Fibroblast of the conjunctiva (primary cell): ENCODE measurements at regions not wholly inside any gene's neighbourhood (a gene's known extent, or its start where the extent isn't known, plus 50 kb on each side); places are given as distances from the start of the nearest gene placed in this dataset.
A peak's percentile ranks its signal among the peaks of the same experiment; 100 is the strongest.
"Not testable (repeated sequence)": the region's sequence is repeated elsewhere in the genome, so short reads cannot be mapped to it uniquely, and the experiment has no call there.

ENCODE experiments used
- DNase-seq: peaks from one replicate; pipeline ENCODE4 v3.0.0-alpha.2; 2010; ENCODE audit warnings: low read depth

DNA sequence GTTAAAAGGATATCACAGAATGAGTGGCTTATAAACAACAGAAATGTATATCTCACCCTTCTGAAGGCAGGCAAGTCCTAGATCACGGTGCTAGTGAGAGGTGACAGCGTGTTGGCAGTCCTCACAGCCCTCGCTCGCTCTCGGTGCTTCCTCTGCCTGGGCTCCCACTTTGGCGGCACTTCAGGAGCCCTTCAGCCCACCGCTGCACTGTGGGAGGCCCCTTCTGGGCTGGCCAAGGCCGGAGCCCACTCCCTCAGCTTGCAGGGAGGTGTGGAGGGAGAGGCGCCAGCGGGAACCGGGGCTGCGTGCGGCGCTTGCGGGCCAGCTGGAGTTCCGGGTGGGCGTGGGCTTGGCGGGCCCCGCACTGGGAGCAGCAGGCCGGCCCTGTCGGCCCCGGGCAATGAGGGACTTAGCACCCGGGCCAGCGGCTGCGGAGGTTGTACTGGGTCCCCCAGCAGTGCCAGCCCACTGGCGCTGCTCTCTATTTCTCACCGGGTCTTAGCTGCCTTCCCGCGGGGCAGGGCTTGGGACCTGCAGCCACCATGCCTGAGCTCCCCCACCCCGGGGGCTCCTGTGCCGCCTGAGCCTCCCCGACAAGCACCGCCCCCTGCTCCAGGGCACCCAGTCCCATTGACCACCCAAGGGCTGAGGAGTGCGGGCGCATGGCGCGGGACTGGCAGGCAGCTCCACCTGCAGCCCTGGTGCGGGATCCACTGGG, 778.1 kb downstream of the DIPK2A start:
- DNase-seq, result not testable (repeated sequence)

DNA sequence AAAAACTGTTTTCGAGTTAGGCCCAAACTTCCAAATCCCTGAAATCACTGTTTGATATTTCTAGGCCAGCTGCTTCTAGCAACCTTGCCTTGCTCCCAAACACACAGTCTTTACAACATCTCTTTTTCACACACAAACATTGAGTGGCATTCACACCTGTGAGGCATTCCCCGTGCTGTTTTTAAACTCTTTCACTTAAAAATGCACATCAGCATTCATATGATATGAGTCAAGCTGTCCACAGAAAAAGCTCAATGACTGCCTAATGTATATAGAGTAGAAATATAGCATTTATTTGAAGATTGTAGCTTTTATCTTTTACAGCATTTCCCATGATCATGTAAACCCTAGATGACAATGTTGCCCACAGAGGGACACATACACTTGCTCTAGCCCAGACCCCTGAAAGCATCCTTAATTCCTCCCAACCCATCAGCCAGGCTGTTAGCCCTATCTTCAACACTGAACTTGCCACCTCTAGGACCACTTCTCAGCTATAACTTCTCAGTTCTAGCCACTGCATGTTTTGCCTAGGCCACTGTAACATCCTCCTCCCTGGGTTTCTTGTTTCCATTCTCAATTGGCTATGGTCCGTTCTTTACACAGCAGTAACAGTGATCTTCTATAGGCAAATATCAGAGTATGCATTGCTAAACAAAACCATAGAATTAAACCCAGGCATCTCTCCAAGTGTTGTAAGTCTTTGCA, 782.6 kb downstream of the DIPK2A start:
- DNase-seq, result no peak

DNA sequence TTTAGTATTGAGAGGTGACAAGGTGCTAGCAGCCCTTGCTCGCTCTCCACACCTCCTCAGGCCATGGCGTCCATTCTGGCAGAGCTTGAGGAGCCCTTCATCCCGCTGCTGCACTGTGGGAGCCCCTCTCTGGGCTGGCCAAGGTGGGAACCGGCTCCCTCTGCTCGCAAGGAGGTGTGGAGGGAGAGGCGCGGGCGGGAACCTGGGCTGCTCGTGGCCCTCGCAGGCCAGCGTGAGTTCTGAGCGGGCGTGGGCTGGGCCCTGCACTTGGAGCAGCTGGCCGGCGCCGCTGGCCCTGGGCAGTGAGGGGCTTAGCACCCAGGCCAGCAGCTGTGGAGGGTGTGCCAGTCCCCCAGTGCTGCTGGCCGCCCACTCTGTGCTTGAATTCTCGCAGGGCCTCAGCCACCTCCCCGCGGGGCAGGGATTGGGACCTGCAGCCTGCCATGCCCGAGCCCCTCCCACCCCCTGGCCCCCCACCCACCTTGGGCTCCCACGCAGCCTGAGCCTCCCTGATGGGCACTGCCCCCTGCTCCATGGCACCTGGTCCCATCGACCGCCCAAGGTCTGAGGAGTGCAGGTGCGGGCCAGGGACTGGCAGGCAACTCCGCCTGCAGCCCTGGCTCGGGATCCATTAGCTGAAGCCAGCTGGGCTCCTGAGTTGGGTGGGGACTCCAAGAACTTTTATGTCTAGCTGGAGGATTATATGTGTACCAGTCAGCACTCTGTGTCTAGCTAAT, 785.2 kb downstream of the DIPK2A start:
- DNase-seq, result no peak

DNA sequence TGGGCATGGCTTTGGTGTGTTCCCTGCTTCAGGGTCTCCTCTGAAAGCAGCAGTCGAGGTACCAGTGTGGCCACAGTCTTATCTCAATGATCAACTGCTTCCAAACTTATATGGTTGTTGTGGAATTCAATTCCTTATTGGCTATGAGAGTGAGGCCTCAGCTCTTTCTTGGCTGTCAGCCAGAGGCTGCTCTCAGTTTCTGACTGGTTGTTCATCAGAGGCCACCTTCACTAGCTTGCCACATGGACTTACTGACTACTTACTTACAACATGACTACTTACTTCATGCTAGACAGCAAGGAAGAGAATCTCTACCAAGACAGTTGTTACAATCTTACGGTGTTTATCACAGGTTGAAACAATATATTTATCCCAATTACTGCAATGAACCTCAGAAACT, 789.2 kb downstream of the DIPK2A start:
- no peak for DNase-seq

DNA sequence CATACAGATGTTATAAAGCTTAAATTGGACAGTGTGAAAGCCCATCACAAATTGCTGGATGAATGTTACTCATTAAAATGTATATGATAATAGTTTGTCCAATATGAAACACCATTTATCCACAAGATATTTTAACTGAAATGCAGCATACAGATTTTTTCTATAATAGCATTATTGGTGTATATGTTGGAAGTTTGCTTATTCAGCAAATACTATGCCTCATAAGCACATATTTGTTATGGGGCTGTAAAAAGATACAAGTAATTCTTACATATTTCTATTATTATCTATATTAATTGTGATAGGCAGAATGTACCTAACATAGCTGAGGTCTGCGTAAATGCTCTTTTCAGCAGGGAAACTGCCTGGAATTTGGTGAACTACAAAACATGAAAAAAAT, 790.5 kb downstream of the DIPK2A start:
- DNase-seq, result no peak

DNA sequence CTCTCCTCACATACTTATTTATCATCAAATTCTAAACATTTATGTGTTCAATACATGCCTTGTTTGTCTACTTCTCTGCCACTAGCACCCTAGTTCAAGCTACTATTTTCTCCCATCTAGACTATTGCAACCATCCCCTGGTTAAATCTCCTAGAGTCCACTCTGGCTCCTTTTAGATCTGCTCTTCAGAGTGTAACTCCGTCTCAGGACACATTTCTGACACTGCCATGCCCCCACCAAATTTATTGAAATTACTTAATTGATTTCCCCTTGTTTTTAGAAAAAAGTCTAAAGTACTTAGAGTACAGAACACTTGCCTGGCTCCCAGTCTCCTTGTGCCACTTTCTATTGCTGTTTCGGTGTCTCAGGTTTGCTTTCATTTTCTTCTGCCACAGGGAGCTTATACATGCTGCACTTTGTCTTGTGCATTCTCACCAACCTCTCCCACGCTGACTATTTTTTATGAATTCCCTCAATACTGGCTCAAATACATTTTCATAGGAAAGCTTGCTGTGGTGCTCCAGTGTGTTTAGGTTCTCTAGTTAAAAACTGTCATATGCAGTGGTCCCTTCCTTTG, 792.3 kb downstream of the DIPK2A start:
- DNase-seq, result no peak

DNA sequence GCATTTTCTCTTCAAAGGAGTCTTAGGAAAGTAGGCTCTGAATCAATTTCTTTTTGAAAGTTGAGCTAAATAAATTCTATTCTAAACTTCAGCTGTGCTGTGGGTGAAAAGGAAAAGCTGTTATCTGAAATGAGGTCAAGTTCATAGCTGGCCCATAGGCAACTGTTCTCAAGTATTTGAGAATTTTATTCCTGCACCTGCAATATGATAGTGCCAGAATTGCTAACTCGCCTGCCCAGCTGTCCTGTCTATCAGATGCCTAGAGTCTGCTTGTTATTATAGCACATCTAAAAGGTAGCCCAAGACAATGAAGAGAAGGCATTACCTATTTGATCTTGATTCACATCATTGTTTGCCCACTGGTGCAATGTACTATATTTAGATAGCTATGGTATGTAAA, 798.7 kb downstream of the DIPK2A start:
- no peak for DNase-seq

DNA sequence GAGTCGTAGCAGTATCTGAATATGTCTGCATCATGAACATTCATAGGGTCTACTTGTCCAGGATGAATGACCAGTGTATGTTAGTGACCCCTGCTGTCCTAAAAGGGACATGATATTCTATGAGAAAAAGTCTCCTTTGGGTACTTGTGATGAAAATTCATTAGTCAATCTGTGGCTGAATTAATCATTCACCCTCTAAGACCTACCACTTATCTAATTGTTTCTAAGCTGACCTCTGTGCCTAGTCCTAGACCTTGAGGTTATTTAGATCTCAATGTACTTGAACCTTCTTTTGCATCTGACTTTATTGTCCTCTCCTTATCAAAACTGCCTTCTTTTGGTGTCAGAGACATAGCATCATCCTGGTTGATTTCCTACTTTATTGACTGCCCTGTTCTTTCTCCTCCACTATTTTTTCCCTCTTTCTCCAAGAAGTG, 799.3 kb downstream of the DIPK2A start:
- DNase-seq, result peak; percentile 33

DNA sequence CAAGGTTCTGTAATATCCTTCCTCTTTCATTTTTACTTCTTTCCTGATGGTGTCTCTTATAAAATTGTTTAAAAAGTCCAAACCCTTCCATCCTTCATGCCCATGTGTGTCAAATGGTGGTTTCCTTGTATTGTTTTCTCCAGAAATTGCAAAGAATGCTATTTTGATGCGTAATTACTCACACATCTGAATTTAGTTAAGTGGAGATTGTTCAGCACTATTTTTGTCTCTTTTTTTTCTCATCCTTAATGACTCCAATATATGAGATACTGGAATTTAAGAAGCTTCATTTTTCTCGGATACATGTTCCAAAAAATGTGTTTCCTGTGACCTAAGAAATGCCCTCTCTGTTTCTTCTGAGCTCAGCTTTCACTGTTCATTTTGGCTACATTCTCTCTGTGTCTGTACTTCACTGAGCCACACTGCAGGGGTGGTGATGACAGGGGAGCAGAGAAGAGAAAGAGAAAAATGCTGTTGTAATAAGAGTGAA, 799.8 kb downstream of the DIPK2A start:
- peak; percentile 16 for DNase-seq

DNA sequence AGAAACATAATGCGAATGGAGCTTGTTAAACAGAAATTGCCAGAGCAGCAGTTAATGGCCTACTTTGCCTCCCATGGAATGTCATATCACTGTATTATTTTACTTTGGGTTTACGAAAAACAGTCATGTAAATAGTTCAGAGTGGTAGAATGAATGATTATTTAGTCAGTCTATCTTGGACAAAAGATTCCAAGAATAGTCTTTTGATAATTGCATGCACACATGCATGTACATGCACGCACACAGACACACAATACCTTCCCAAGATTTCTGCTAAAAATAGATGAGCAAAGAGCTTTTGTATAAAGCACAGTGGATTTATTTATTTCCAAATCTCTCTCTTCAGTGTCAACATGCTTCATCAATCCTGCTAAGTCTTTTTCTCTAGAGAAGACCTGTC, 800.7 kb downstream of the DIPK2A start:
- no peak for DNase-seq

DNA sequence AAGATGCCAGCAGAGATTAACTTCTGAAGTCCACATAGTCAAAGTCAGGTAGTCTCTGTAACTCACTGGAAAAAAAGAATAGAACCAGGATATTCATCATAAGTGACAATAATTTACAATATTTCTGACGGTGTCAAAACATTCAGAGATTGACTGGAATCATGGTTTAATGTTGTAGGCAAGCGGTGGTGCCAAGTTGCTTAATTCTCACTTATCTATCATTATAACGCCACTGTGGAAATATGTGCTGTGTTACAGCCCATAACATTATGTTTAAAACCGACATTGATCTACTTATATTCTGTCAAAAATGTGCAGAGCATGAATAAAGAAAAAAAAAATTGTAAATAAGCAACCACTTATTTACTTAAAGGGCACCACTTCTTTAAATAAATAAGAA, 801.7 kb downstream of the DIPK2A start:
- DNase-seq, result no peak

DNA sequence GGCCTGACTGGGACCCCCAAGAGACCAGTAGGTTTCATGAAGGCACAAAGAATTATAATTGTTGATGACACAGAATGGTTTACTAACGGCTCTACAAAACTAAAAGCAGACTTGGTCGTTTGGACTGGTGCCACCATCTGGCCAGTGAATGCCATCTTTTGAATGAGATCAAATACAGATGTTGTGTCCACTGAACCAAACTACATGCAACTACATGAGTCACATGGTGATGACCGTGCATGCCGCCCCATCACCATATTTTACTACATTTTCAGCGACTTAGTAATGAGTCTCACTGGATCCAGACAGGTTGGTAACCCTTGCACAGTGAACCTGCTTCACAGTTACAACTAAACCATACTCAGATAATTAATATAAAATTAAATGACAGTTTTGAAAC, 803.3 kb downstream of the DIPK2A start:
- no peak for DNase-seq

DNA sequence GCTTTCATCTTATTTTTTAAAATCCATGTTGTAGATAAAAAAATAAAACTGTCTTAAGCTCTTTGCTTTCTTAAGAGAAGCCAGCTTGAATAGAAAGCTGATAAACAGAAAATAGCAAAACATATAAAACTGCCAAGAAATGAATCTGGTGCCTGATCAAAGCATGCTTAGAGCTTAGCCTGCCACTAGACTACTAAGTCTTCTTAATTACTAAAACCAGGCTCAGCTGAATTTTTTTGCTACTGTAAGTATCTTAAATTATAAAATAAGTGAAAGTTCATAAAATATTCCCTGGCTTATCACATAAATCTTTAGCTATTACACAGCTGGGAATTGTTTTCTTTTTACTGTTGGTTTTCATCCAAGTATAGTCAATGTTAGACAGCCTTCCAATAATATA, 803.9 kb downstream of the DIPK2A start:
- no peak for DNase-seq

DNA sequence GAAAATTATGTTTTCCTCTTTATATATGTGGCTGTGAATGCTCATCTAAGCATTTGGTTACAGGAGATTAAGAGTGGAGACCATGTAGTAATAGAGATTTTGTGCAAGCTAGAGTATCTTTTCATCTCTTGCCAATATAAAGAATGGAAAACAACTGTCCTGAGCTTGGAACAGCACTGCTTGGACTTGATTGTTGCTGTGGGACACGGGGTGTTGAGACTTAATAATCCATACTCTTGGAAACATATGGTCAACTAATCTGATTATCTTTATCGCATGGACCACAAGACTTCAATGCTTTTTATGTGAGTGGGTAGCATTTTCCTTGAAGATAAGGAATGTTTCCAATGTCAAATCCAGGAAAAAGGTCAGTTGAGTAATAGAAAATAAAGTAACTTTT, 806.3 kb downstream of the DIPK2A start:
- no peak for DNase-seq

DNA sequence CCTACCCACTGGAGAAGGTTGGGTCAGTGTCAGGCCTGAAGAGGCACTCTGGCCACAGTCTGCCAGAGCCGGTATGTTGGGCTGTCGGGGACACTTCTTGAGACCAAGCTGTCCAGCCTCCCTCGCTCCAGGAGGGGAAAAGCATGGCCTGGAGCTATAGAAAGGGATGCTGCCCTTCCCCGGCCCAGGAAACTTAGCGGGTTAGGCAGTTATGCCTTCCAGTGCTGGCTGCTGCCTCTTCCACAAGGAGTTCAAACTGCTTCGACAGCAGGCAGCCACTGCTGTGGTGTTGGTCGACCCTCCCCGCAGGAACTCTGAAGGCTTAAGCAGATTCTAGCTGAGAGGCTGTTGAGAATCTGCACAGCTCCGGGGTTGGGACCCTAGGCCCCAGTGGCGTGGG, 819.4 kb downstream of the DIPK2A start:
- no peak for DNase-seq

DNA sequence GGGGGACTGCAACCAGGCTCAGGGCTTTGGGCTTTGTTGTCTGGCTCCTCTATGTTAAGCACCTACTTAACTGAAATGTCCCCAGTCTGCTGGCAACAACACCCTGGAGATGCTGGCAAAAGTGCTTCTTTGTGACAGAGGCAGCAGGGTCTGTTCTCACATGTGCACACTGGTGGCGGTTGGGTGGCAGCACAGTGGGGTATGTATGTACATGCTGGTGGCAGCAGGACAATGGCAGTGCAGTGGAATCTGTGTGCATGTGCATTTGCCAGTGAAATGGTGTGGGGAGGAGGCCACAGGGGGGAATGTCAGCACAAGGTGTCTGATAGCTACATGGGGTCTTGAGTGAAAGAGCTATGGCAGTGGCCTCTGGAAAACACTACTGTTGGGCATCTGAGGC, 830.3 kb downstream of the DIPK2A start:
- no peak for DNase-seq

DNA sequence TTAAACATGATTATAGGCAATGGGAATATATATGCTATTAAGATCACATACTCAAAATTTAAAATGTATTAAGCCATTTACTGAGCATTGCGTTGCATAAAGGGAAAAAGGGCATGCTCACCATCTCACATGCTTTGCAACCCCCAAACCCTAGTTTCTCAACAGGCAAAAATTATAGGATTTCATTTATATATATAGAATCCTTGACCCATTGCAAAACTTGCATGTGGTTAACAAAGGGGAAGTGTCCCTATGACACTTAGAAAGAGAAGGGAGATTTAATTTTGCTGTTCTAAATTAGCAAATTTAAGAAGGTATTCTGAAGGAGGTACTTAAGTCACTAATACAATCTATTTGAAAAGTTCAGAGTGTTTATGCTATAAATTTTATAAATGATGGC, 837.8 kb downstream of the DIPK2A start:
- no peak for DNase-seq

DNA sequence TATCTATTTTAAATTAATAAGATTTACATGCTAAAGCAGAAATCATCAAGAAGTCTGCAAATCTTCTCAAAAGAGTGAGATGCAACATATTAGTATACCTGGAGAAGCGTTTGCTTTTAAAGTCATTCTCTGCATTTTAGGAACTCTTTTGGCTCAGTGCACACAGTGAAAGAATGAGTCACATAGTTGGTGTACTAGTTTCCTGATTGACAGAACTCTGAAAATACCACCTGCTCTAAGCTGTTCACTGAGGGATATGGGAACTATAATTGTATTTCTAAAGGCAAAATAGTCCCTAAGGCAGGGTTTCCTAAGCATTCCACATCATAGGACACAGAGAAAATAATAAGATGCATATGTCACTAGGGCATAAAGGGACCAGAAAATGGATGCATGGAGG, 838.5 kb downstream of the DIPK2A start:
- DNase-seq, result no peak

DNA sequence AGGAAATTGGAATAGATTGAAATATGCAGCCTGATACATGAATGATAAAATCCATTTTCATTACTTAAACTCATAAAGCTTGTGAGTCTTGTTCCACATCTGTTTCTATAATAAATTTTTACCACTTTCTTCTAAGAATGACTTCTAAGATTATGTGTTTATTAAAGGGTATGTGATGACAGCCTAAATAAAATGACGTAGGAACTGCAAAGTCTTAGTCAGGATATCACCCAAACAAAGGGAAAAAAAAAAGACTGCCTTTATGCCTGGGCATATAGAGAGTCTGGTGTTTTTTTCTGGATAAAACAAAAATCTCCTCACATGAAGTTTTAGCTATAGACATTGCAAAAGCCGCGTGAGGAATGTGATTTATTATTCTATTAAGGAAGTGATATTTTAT, 844.0 kb downstream of the DIPK2A start:
- DNase-seq, result no peak

DNA sequence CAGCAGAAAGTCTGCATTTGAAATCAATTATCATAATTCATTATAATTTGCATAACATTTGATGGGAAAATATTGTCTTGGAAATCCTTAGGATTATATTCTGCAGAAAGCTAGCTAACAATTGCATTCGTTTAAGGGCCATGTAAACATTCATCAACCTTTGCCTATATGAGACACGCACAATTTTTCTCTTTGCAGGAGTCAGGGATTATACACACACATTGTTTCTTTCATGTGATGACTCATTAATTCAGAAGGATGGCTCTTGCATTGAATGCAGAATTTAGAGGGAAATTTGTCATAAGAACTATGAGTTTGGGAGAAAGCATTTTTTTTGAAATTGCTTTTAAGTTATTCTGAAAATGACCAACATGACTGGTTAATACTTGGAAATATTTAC, 844.7 kb downstream of the DIPK2A start:
- no peak for DNase-seq

DNA sequence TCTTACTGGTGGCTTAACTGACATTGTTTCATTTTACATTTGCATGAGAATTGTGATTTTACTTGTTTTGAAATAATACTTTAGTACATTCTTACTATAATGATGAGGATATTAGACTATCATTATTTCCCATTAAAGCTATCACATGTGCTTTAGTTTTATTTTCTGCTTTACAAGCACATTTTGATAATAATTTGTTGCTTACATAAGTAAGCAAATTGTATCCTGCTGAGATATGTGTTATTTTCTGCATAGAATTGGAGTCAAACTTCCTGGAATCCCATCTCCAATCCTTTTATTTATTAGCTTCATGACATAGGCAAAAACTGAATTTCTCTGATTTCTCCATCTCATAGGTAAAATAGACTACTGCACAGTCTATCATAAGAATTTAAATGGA, 847.4 kb downstream of the DIPK2A start:
- DNase-seq, result no peak

DNA sequence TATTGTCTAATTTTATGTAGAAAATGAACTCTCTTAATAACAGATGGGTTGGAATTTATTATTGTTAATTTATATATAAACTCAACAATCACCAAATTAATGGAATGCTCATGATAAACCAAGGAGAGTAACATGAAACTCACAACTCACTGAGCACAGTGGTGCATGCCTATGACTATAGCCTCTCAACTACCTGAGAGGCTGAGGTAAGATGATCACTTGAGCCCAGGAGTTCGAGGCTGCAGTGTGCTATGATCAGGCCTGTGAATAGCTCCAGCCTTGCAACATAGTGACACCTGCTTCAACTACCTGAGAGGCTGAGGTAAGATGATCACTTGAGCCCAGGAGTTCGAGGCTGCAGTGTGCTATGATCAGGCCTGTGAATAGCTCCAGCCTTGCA, 848.6 kb downstream of the DIPK2A start:
- DNase-seq, result not testable (repeated sequence)

DNA sequence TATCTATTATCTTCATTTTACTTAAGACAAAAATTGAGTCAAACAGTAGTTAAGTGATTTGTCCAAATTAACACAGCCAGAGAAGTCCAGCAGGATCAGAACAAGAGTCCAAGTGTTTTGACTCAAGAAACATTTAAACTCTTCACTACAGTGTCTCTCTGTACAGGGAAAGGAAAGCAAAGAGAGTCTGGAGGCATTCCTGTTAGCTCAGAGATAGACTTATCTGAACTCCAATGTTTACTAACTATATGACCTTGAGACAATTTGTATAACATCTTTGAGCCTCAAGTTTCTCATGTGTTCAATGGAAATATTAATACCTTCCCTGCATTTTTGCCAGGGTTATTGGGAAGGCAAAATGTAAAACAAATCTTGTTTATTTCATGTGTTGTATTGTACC, 849.1 kb downstream of the DIPK2A start:
- DNase-seq, result no peak
